Brain microvascular endothelial cell (primary cell): ENCODE measurements at regions not wholly inside any gene's neighbourhood (a gene's known extent, or its start where the extent isn't known, plus 50 kb on each side); places are given as distances from the start of the nearest gene placed in this dataset.

Source experiments
- DNase-seq: peaks from one replicate; pipeline ENCODE4 v3.0.0-alpha.2; 2020
- H3K27ac ChIP-seq: fragments of 250-450 bp; sonication (Bioruptor Pico); 2 replicates; pipeline ENCODE4 v1.5.1; 2020; ENCODE audit warnings: mild to moderate bottlenecking, moderate library complexity
- H3K27me3 ChIP-seq: fragments of 250-450 bp; sonication (Bioruptor Pico); replicated peaks from 2 replicates; pipeline ENCODE4 v1.5.1; 2020; ENCODE audit warnings: mild to moderate bottlenecking
- H3K36me3 ChIP-seq: fragments of 250-450 bp; sonication (Bioruptor Pico); replicated peaks from 2 replicates; pipeline ENCODE4 v1.5.1; 2020; ENCODE audit warnings: mild to moderate bottlenecking
- H3K4me3 ChIP-seq: 2 replicates; pipeline ENCODE4 v1.5.1; 2011; ENCODE audit warnings: low read depth, mild to moderate bottlenecking, control low read depth, low read length, moderate library complexity
- in situ Hi-C: cut with HindIII; loops from 2 replicates; pipeline ENCODE4 v1.10.0; 2017; ENCODE audit warnings: low sequenced_read_pairs, low pct_ligation_motif_present
- TF ChIP-seq, protein P1 (sequence below): IDR thresholded peaks from 2 replicates; pipeline ENCODE4 v1.5.1; 2011; ENCODE audit warnings: low read depth, mild to moderate bottlenecking, moderate library complexity, low read length, control low read depth, inconsistent platforms; ENCODE audit errors: missing control alignments

DNA sequence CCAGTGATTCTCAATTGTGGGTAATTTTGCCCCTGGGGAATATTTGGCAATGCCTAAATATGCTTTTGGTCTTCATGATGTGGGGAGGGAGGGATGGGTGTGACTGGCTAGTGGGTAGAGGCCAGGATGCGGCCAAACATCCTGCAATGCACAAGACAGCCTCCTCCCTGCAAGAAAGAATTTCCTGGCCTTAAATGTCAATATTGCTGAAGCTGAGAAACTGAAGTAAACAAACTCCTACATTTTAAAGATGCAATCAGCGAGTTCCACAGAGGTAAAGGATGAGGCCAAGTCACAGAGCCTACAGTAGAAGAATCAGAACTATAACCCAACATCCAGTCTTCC, 272.9 kb upstream of the EPHA4 start:
- in situ Hi-C loops: no loop called here
- Histone ChIP-seq H3K36me3 (no peaks in the 10 kb centered on the region), H3K27ac (no peak overlapping the region), H3K4me3 (no peak overlapping the region), H3K27me3 (no peaks in the 10 kb centered on the region)
- TF ChIP-seq, protein P1, sequence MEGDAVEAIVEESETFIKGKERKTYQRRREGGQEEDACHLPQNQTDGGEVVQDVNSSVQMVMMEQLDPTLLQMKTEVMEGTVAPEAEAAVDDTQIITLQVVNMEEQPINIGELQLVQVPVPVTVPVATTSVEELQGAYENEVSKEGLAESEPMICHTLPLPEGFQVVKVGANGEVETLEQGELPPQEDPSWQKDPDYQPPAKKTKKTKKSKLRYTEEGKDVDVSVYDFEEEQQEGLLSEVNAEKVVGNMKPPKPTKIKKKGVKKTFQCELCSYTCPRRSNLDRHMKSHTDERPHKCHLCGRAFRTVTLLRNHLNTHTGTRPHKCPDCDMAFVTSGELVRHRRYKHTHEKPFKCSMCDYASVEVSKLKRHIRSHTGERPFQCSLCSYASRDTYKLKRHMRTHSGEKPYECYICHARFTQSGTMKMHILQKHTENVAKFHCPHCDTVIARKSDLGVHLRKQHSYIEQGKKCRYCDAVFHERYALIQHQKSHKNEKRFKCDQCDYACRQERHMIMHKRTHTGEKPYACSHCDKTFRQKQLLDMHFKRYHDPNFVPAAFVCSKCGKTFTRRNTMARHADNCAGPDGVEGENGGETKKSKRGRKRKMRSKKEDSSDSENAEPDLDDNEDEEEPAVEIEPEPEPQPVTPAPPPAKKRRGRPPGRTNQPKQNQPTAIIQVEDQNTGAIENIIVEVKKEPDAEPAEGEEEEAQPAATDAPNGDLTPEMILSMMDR: no peak
- no peak for DNase-seq

DNA sequence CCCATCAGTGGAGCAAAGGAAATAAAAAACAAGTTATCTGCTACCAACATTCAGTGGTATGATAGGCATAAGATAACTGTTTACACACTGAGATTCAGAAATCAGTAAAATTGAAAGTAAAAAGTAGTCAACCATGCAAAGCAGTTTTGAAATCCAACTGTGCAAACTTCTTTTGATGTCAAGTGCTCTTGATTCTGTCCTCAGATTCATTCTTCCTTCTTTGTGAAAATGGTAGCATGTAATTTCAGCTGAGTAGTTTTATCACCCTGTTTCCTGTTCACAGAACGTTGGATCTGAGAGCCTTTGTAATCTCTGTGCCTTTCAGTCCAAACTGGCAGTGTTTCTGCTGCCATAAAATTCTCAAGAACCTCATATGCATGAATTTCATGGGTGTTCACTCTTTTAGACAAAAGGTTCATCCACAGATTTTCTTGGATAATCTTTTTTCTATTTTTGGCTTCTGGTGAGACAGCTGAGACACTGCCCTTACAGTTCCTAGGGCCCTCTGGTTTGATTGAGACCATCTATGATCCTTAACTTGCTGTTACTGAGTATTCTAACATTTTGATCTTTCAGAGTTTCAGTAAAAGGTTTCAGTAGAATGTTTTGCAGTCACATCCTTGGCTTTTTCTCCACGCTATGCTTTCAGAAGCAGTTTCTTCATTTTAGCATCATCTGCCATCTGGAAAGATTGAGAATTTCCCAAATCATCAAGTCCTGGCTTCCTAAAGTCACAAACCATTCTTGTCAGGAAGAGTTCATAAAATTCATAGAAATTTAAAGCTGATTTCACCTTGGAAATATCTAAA, 272.3 kb upstream of the EPHA4 start:
- H3K27me3 ChIP-seq: no peaks in the 10 kb centered on the region
- H3K36me3 ChIP-seq: no peaks in the 10 kb centered on the region
- H3K27ac ChIP-seq: no peak overlapping the region
- H3K4me3 ChIP-seq: no peak overlapping the region
- in situ Hi-C loops: no loop called here
- no peak for DNase-seq
- TF ChIP-seq, protein P1: no peak

DNA sequence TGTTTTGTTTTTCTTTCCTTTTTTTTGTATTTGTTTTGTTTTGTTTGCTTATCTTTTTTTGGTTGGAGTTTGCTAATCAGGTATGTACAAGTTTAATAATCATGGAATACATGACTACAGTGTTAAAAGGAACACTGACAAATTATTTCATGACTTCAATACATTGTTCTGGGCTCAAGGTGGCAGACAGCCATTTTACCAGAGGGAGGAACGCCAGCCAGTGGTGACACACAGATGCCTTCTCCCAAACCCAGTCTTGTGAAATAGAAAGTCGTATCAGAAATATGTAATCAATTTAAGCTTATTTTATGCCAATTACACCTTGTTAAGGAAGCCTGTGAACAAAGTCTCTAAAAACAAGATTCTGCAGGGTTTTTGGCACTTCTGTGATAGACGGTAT, 264.0 kb upstream of the EPHA4 start:
- Histone ChIP-seq H3K4me3 (no peak overlapping the region), H3K27me3 (no peaks in the 10 kb centered on the region), H3K36me3 (no peaks in the 10 kb centered on the region), H3K27ac (no peak overlapping the region)
- TF ChIP-seq, protein P1: no peak
- DNase-seq: no peak
- in situ Hi-C loops: no loop called here

DNA sequence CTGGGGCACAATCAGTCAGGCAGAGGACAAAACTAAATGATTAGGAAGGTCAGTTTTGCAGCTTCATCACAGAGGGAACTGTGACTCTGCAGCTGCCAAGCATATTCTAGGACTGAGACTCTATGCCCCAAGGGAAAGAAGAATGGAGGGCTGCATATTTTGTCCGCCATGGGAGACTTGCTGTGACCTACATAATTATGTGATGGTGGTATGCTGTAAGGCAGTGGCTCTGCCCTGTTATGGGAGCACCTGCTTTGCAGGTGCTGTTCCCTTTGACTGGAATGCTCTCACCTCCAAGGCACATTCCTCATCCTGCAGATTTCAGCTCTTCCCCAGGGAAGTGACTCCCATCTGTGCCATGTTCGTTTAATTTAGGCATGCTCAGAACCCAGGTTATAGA, 261.9 kb upstream of the EPHA4 start:
- TF ChIP-seq, protein P1: no peak

DNA sequence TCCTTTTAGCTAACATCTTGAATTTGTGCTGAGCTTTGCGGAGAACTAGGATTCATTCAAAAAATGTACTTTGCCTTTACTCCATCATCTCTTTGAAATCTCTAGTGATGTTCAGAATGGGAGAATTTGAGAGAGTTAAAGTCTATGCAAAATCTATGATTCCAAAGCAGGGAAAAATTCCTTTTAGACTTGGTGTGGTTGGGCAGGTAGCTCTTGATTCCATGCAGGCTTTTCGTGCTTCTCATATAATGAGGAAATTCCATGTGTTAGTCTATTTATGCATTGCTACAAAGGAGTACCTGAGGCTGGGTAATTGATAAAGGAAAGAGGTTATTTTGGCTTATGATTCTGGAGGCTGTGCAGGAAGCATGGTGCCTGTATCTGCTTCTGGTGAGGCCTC, 258.9 kb upstream of the EPHA4 start:
- Histone ChIP-seq H3K27me3 (no peaks in the 10 kb centered on the region), H3K27ac (no peak overlapping the region), H3K4me3 (no peak overlapping the region), H3K36me3 (no peaks in the 10 kb centered on the region)
- in situ Hi-C loops: no loop called here
- TF ChIP-seq, protein P1: no peak
- no peak for DNase-seq

More for the DNA sequence above, 261.9 kb upstream of the EPHA4 start:
- no peak for DNase-seq
- no peak overlapping the region for H3K27ac ChIP-seq
- H3K27me3 ChIP-seq: no peaks in the 10 kb centered on the region
- H3K36me3 ChIP-seq: no peaks in the 10 kb centered on the region
- H3K4me3 ChIP-seq: no peak overlapping the region
- in situ Hi-C loops: no loop called here

DNA sequence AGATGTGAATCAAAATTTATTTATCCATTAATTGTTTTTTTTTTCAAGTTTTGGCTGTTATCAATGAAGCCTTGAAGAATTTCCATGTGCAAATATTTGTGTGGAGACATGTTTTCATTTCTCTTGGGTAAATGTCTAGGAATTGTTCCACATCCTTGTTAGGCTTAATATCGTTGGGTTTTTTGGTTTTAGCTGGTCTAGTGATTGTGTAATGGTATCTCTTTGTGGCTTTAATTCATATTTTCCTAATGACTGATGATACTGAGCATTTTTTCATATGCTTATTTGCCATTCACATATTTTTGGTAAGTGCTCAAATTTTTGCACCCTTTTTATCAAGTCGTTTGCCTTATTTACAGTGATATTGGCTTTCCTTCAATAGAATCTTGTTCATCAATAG, 250.3 kb upstream of the EPHA4 start:
- in situ Hi-C loops: no loop called here
- Histone ChIP-seq H3K27me3 (no peaks in the 10 kb centered on the region), H3K27ac (no peak overlapping the region), H3K36me3 (no peaks in the 10 kb centered on the region), H3K4me3 (no peak overlapping the region)
- TF ChIP-seq, protein P1: no peak
- no peak for DNase-seq
